ENCODE measurements at regions not wholly inside any gene's neighbourhood (a gene's known extent, or its start where the extent isn't known, plus 50 kb on each side); places are given as distances from the start of the nearest gene placed in this dataset.

GRCh38 chr20:60465439-60465838, 507.2 kb downstream of the CDH26 start:
- no peak for ATAC-seq
- TF ChIP-seq SNAI2 (CRISPR knock-in tag; IDR thresholded peaks at IDR 0.05) (no peak), ZFP30 (CRISPR knock-in tag; IDR thresholded peaks at IDR 0.05) (no peak), ZNF70 (CRISPR knock-in tag; IDR thresholded peaks at IDR 0.05) (no peak), TOX (CRISPR knock-in tag; IDR thresholded peaks at IDR 0.05; ENCODE audit: borderline replicate concordance) (no peak), BACH2 (CRISPR knock-in tag; IDR thresholded peaks at IDR 0.05; ENCODE audit: borderline replicate concordance) (no peak), ISL1 (CRISPR knock-in tag; IDR thresholded peaks at IDR 0.05) (no peak), ZFP3 (CRISPR knock-in tag; IDR thresholded peaks at IDR 0.05) (no peak)
- TF ChIP-seq, protein P1, sequence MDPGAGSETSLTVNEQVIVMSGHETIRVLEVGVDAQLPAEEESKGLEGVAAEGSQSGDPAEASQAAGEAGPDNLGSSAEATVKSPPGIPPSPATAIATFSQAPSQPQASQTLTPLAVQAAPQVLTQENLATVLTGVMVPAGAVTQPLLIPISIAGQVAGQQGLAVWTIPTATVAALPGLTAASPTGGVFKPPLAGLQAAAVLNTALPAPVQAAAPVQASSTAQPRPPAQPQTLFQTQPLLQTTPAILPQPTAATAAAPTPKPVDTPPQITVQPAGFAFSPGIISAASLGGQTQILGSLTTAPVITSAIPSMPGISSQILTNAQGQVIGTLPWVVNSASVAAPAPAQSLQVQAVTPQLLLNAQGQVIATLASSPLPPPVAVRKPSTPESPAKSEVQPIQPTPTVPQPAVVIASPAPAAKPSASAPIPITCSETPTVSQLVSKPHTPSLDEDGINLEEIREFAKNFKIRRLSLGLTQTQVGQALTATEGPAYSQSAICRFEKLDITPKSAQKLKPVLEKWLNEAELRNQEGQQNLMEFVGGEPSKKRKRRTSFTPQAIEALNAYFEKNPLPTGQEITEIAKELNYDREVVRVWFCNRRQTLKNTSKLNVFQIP (CRISPR knock-in tag; IDR thresholded peaks at IDR 0.05; ENCODE audit: borderline replicate concordance, low read depth): no peak

GRCh38 chr20:60465993-60466686, 507.9 kb downstream of the CDH26 start:
- ATAC-seq: no peak
- TF ChIP-seq TOX (CRISPR knock-in tag; IDR thresholded peaks at IDR 0.05; ENCODE audit: borderline replicate concordance) (no peak), OSR1 (CRISPR knock-in tag; IDR thresholded peaks at IDR 0.05) (no peak), ARNTL (CRISPR knock-in tag; IDR thresholded peaks at IDR 0.05; ENCODE audit: borderline replicate concordance, low read depth) (no peak), TSHZ2 (CRISPR knock-in tag; IDR thresholded peaks at IDR 0.05) (no peak), ISL1 (CRISPR knock-in tag; IDR thresholded peaks at IDR 0.05) (no peak), TCF4 (CRISPR knock-in tag; IDR thresholded peaks at IDR 0.05; ENCODE audit: borderline replicate concordance) (no peak)

- no peak for TF ChIP-seq RARB (CRISPR knock-in tag; IDR thresholded peaks at IDR 0.05)
- TF ChIP-seq TOX (CRISPR knock-in tag; IDR thresholded peaks at IDR 0.05; ENCODE audit: borderline replicate concordance): no peak
- TF ChIP-seq SNAI2 (CRISPR knock-in tag; IDR thresholded peaks at IDR 0.05): no peak
- TF ChIP-seq, protein P1 (CRISPR knock-in tag; IDR thresholded peaks at IDR 0.05; ENCODE audit: borderline replicate concordance, low read depth): no peak
- no peak for TF ChIP-seq ZNF70 (CRISPR knock-in tag; IDR thresholded peaks at IDR 0.05)
- no peak for TF ChIP-seq ESRRG (CRISPR knock-in tag; IDR thresholded peaks at IDR 0.05)
- TF ChIP-seq ZFP30 (CRISPR knock-in tag; IDR thresholded peaks at IDR 0.05): no peak
- no peak for TF ChIP-seq GLIS3 (CRISPR knock-in tag; IDR thresholded peaks at IDR 0.05)
- TF ChIP-seq TCF4 (CRISPR knock-in tag; IDR thresholded peaks at IDR 0.05; ENCODE audit: borderline replicate concordance): no peak
- TF ChIP-seq BACH2 (CRISPR knock-in tag; IDR thresholded peaks at IDR 0.05; ENCODE audit: borderline replicate concordance): no peak
- TF ChIP-seq ZNF8 (CRISPR knock-in tag; IDR thresholded peaks at IDR 0.05): no peak
- TF ChIP-seq PPARA (CRISPR knock-in tag; IDR thresholded peaks at IDR 0.05; ENCODE audit: borderline replicate concordance): no peak
- ATAC-seq: no peak
These were observed 508.4 kb downstream of the CDH26 start for GRCh38 chr20:60466687-60467022.

- no peak for ATAC-seq
- TF ChIP-seq ZNF70 (CRISPR knock-in tag; IDR thresholded peaks at IDR 0.05) (no peak), PPARA (CRISPR knock-in tag; IDR thresholded peaks at IDR 0.05; ENCODE audit: borderline replicate concordance) (no peak), BACH2 (CRISPR knock-in tag; IDR thresholded peaks at IDR 0.05; ENCODE audit: borderline replicate concordance) (no peak), ZNF8 (CRISPR knock-in tag; IDR thresholded peaks at IDR 0.05) (no peak), RARB (CRISPR knock-in tag; IDR thresholded peaks at IDR 0.05) (no peak), SNAI2 (CRISPR knock-in tag; IDR thresholded peaks at IDR 0.05) (no peak), ZC3H10 (CRISPR knock-in tag; IDR thresholded peaks at IDR 0.05) (no peak)
These were observed 508.9 kb downstream of the CDH26 start for GRCh38 chr20:60467078-60467477.

DNA sequence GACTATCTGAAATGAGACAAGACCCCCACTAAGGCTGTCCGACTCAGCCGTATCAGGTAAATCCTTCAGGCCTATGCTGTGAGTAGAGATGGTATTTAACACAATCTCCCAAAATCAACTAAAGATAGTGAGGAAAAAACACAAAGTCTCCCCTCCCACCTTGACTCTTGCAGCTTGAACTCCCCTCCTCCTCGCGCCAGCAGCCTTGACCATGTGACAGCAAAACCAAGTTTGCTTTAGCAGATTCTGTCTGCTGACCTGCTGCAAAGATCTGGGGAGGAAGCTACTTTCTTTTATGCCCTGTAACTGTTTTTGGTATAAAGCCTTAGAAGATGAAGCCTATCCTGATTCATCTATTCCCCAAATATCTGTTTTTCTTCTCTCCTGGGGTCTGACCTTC, 509.5 kb downstream of the CDH26 start:
- ATAC-seq: no peak
- TF ChIP-seq PATZ1 (CRISPR knock-in tag; IDR thresholded peaks at IDR 0.05; ENCODE audit: borderline replicate concordance) (no peak), ARNTL (CRISPR knock-in tag; IDR thresholded peaks at IDR 0.05; ENCODE audit: borderline replicate concordance, low read depth) (no peak), TCF4 (CRISPR knock-in tag; IDR thresholded peaks at IDR 0.05; ENCODE audit: borderline replicate concordance) (no peak), CSDC2 (CRISPR knock-in tag; IDR thresholded peaks at IDR 0.05) (no peak), ZFP3 (CRISPR knock-in tag; IDR thresholded peaks at IDR 0.05) (no peak)
